ENCODE measurements at regions not wholly inside any gene's neighbourhood (a gene's known extent, or its start where the extent isn't known, plus 50 kb on each side); places are given as distances from the start of the nearest gene placed in this dataset.

- DNase-seq (ENCODE audit: extremely low read depth, low read depth), result no peak
- TF ChIP-seq, protein P1, sequence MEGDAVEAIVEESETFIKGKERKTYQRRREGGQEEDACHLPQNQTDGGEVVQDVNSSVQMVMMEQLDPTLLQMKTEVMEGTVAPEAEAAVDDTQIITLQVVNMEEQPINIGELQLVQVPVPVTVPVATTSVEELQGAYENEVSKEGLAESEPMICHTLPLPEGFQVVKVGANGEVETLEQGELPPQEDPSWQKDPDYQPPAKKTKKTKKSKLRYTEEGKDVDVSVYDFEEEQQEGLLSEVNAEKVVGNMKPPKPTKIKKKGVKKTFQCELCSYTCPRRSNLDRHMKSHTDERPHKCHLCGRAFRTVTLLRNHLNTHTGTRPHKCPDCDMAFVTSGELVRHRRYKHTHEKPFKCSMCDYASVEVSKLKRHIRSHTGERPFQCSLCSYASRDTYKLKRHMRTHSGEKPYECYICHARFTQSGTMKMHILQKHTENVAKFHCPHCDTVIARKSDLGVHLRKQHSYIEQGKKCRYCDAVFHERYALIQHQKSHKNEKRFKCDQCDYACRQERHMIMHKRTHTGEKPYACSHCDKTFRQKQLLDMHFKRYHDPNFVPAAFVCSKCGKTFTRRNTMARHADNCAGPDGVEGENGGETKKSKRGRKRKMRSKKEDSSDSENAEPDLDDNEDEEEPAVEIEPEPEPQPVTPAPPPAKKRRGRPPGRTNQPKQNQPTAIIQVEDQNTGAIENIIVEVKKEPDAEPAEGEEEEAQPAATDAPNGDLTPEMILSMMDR (IDR thresholded peaks at IDR 0.05; ENCODE audit: low read depth, low read length), result no peak
These were observed 498.9 kb upstream of the WWC1 start for GRCh38 chr5:167792514-167792913.

- TF ChIP-seq, protein P1 (IDR thresholded peaks at IDR 0.05; ENCODE audit: low read depth, low read length), result no peak
These were observed 497.7 kb upstream of the WWC1 start for GRCh38 chr5:167793700-167794099.

GRCh38 chr5:167794121-167794520 is 497.3 kb upstream of the WWC1 start:
- no peak for DNase-seq (ENCODE audit: extremely low read depth, low read depth)
- TF ChIP-seq, protein P1 (IDR thresholded peaks at IDR 0.05; ENCODE audit: low read depth, low read length), result no peak

More at GRCh38 chr5:167793700-167794099, 497.7 kb upstream of the WWC1 start:
- DNase-seq (ENCODE audit: extremely low read depth, low read depth), result no peak

GRCh38 chr5:167796672-167797071 is 494.8 kb upstream of the WWC1 start:
- DNase-seq (ENCODE audit: extremely low read depth, low read depth), result no peak
- TF ChIP-seq, protein P1 (IDR thresholded peaks at IDR 0.05; ENCODE audit: low read depth, low read length), result no peak

DNA sequence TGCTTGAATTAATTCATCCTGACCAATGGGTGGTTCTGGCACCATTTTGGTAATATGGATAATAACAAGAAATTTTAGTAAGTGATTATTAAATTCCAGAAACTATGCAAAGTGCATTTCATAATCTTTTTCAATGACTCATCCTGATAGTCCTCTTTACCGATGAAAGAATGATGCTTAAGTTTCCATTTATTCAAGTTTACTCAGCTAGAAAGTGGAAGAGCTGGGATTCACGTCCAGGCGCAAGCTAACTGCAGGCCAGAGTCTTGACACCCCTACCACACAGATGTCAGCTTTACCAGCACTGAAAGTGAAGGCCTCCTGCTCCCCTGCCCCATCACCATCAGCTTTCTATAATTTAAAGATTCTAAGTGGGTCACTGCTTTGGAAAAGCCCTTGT is 493.5 kb upstream of the WWC1 start:
- TF ChIP-seq, protein P1 (IDR thresholded peaks at IDR 0.05; ENCODE audit: low read depth, low read length), result no peak

DNA sequence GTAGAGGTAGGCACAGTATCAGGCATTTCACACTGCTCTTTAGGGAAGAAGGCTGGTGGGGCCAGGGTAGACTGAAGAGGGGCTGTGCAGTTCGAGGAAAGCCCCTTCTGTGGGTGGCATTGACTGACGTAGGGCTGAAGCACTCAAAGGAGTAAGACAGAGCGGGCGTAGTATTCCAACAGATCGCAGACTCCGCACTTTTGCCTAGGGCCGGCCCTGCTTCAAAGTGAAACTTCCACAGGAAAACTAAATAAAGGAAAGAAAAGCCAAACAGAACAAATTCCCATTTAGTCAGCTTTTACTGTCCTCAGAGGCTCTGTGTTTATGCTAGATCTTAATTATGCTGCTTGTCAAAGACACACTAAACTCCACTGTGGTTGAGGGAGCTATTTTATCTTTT is 493.0 kb upstream of the WWC1 start:
- TF ChIP-seq, protein P1 (IDR thresholded peaks at IDR 0.05; ENCODE audit: low read depth, low read length), result no peak
- DNase-seq (ENCODE audit: extremely low read depth, low read depth), result no peak

More for the DNA sequence above, 493.5 kb upstream of the WWC1 start:
- no peak for DNase-seq (ENCODE audit: extremely low read depth, low read depth)

- no peak for DNase-seq (ENCODE audit: extremely low read depth, low read depth)
- TF ChIP-seq, protein P1 (IDR thresholded peaks at IDR 0.05; ENCODE audit: low read depth, low read length), result no peak
These were observed 491.0 kb upstream of the WWC1 start for GRCh38 chr5:167800427-167800826.
